Left lung (tissue), 4 donors: ENCODE measurements at regions not wholly inside any gene's neighbourhood (a gene's known extent, or its start where the extent isn't known, plus 50 kb on each side); places are given as distances from the start of the nearest gene placed in this dataset.
A peak's percentile ranks its signal among the peaks of the same experiment; 100 is the strongest.

Source experiments
- ATAC-seq: fragments of 200-7000 bp; cut with Tn5 transposase; one replicate; pipeline ENCODE4 v1.9.1; 2020; ENCODE audit warnings: moderate library complexity
- DNase-seq, 4 donors: peaks; one replicate each; pipeline ENCODE4 v3.0.0-alpha.2; 2013 to 2020
- H3K27ac ChIP-seq, 2 donors: fragments of 200-600 bp; sonication (generic) in 1 of 2; one replicate each; pipeline versions ENCODE4 v1.5.0 to v1.8.0; 2020 to 2021
- H3K27me3 ChIP-seq, 2 donors: fragments of 200-600 bp; sonication (generic) in 1 of 2; one replicate each; pipeline versions ENCODE4 v1.5.0 to v1.8.0; 2020 to 2021
- H3K36me3 ChIP-seq, 2 donors: fragments of 200-600 bp; sonication (generic) in 1 of 2; one replicate each; pipeline versions ENCODE4 v1.5.0 to v1.8.0; 2020 to 2021
- H3K4me1 ChIP-seq, 2 donors: fragments of 200-600 bp; one replicate each; pipeline ENCODE4 v1.8.0; 2021
- H3K4me3 ChIP-seq, 2 donors: fragments of 200-600 bp; sonication (generic) in 1 of 2; one replicate each; pipeline versions ENCODE4 v1.5.0 to v1.8.0; 2020 to 2021; ENCODE audit warnings: mild to moderate bottlenecking in 1 of 2
- H3K9me3 ChIP-seq, 2 donors: fragments of 200-600 bp; sonication (generic) in 1 of 2; one replicate each; pipeline versions ENCODE4 v1.5.0 to v1.8.0; 2020 to 2021
- CTCF ChIP-seq, 2 donors: fragments of 200-600 bp; sonication (generic) in 1 of 2; IDR thresholded peaks; one replicate each; pipeline versions ENCODE4 v1.5.0 to v1.8.0; 2021; ENCODE audit warnings: antibody characterized with exemption in 2 of 2
- intact Hi-C, 2 donors: fragments of 100-400 bp; cut with DNase I; formaldehyde crosslinking; loops; one replicate each; pipeline versions ENCODE4 v1.11.2 to v1.14.2; 2022
- donor health status: DM: no; HTN: yes; CAD: no.
- donor health status: DM: no; HTN: no; CAD: no.

GRCh38 chr7:138228119-138228518, 151.9 kb downstream of the AKR1D1 start:
- H3K4me3 ChIP-seq: no peak overlapping the region
- no peak overlapping the region for H3K27ac ChIP-seq
- no peak for TF ChIP-seq CTCF (IDR thresholded peaks at IDR 0.05)
- H3K36me3 ChIP-seq: no peaks in the 10 kb centered on the region
- H3K27me3 ChIP-seq: no peaks in the 10 kb centered on the region
- ATAC-seq (no peak), DNase-seq (no peak)
- no peaks in the 10 kb centered on the region for H3K4me1 ChIP-seq
- intact Hi-C loops: no loop called here
- no peaks in the 10 kb centered on the region for H3K9me3 ChIP-seq

GRCh38 chr7:138228769-138229168, 152.5 kb downstream of the AKR1D1 start:
- ATAC-seq: no peak
- intact Hi-C loops: no loop called here

GRCh38 chr7:138233189-138233588, 156.9 kb downstream of the AKR1D1 start:
- TF ChIP-seq CTCF (IDR thresholded peaks at IDR 0.05): no peak
- Histone ChIP-seq H3K27ac (no peak overlapping the region), H3K9me3 (peaks cover 0 to 4% of the 10 kb centered on the region in 2 donors), H3K27me3 (no peaks in the 10 kb centered on the region), H3K4me3 (no peak overlapping the region), H3K36me3 (no peaks in the 10 kb centered on the region), H3K4me1 (no peaks in the 10 kb centered on the region)
- intact Hi-C loops: no loop called here
- DNase-seq (no peak), ATAC-seq (no peak)

More at GRCh38 chr7:138228769-138229168, 152.5 kb downstream of the AKR1D1 start:
- H3K9me3 ChIP-seq: no peaks in the 10 kb centered on the region
- no peaks in the 10 kb centered on the region for H3K4me1 ChIP-seq
- no peak overlapping the region for H3K27ac ChIP-seq
- no peak for DNase-seq
- no peaks in the 10 kb centered on the region for H3K27me3 ChIP-seq
- TF ChIP-seq CTCF (IDR thresholded peaks at IDR 0.05): no peak
- no peaks in the 10 kb centered on the region for H3K36me3 ChIP-seq
- H3K4me3 ChIP-seq: no peak overlapping the region

GRCh38 chr7:138235207-138235606, 158.9 kb downstream of the AKR1D1 start:
- Histone ChIP-seq H3K4me1 (no peaks in the 10 kb centered on the region), H3K4me3 (no peak overlapping the region), H3K27ac (no peak overlapping the region), H3K36me3 (no peaks in the 10 kb centered on the region), H3K9me3 (peaks cover 0 to 12% of the 10 kb centered on the region in 2 donors), H3K27me3 (no peaks in the 10 kb centered on the region)
- intact Hi-C loops: no loop called here
- ATAC-seq (peak; percentile 13), DNase-seq (no peak)
- TF ChIP-seq CTCF (IDR thresholded peaks at IDR 0.05): no peak

GRCh38 chr7:138237995-138238394, 161.7 kb downstream of the AKR1D1 start:
- TF ChIP-seq CTCF (IDR thresholded peaks at IDR 0.05): no peak

More at GRCh38 chr7:138237995-138238394, 161.7 kb downstream of the AKR1D1 start:
- Histone ChIP-seq H3K4me3 (no peak overlapping the region), H3K27me3 (no peaks in the 10 kb centered on the region), H3K4me1 (no peaks in the 10 kb centered on the region), H3K36me3 (no peaks in the 10 kb centered on the region), H3K9me3 (peaks cover 0 to 12% of the 10 kb centered on the region in 2 donors), H3K27ac (no peak overlapping the region)
- intact Hi-C loops: no loop called here
- DNase-seq: no peak
- no peak for ATAC-seq
